Left renal pelvis (tissue), 4 donors: ENCODE measurements at regions not wholly inside any gene's neighbourhood (a gene's known extent, or its start where the extent isn't known, plus 50 kb on each side); places are given as distances from the start of the nearest gene placed in this dataset.
"Not testable (repeated sequence)": the region's sequence is repeated elsewhere in the genome, so short reads cannot be mapped to it uniquely, and the experiment has no call there.

Experiments used
- DNase-seq, 4 donors: peaks; one replicate each; pipeline ENCODE4 v3.0.0-alpha.2; 2013; ENCODE audit warnings: low read depth in 4 of 4, low spot score in 3 of 4

DNA sequence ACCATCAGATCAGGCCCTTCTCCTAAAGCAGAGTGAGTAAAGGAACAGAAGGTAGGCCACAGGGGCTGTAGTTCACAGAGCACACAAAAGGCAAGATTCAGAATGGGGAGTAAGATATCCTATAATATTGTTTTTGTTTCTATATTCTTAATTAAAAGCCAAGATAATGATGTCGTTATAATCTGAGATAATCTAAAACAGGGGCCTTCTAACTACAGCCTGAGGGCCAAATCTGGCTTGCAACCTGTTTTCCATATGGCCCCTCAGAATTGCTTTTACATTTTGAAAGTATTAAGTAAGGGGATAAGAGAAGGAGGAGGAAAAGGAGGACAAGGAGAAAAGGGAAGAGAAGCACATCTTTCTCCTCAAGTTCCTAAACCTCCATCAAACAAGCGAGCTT is 435.8 kb downstream of the CSNK1G3 start:
- no peak for DNase-seq

GRCh38 chr5:123945548-123945947 is 433.6 kb downstream of the CSNK1G3 start:
- no peak for DNase-seq

- DNase-seq: no peak
These were observed 431.2 kb downstream of the CSNK1G3 start for GRCh38 chr5:123943151-123943550.

- DNase-seq: no peak
These were observed 428.4 kb downstream of the CSNK1G3 start for GRCh38 chr5:123940416-123940815.

GRCh38 chr5:123937230-123937629 is 425.3 kb downstream of the CSNK1G3 start:
- DNase-seq: no peak

- DNase-seq: no peak
These were observed 424.6 kb downstream of the CSNK1G3 start for GRCh38 chr5:123936548-123936947.

DNA sequence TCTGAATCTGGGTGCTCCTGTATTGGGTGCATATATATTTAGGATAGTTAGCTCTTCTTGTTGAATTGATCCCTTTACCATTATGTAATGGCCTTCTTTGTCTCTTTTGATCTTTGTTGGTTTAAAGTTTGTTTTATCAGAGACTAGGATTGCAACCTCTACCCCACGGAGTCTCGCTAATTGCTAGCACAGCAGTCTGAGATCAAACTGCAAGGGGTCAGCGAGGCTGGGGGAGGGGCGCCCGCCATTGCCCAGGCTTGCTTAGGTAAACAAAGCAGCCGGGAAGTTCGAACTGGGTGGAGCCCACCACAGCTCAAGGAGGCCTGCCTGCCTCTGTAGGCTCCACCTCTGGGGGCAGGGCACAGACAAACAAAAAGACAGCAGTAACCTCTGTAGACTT is 421.8 kb downstream of the CSNK1G3 start:
- not testable (repeated sequence) for DNase-seq

- DNase-seq: no peak
These were observed 417.1 kb downstream of the CSNK1G3 start for GRCh38 chr5:123929055-123929474.

- peak in 1 of 4 donors; percentile 27 for DNase-seq
These were observed 416.4 kb downstream of the CSNK1G3 start for GRCh38 chr5:123928401-123928800.

DNA sequence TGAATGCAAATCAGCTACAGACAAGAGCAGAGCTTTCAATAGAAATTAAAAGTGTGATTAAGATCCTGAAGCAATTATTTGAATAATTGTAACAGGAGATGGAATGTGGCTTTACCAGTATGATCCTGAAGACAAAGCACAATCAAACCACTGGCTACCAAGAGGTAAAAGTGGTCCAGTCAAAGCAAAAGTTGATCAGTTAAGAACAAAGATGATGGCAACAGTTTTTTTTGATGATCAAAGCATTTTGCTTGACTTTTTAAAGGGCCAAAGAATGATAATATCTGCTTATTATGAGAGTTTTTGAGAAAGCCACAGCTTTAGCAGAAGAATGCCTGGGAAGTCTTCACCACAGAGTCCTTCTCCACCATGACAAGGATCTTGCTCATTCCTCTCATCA is 409.2 kb downstream of the CSNK1G3 start:
- DNase-seq: no peak

GRCh38 chr5:123916345-123917121 is 404.6 kb downstream of the CSNK1G3 start:
- DNase-seq: peak; percentile 45 to 66 (median 52)

- DNase-seq: no peak
These were observed 402.4 kb downstream of the CSNK1G3 start for GRCh38 chr5:123914333-123914732.

- no peak for DNase-seq
These were observed 395.4 kb downstream of the CSNK1G3 start for GRCh38 chr5:123907349-123907748.

GRCh38 chr5:123906698-123907295 is 394.8 kb downstream of the CSNK1G3 start:
- DNase-seq: no peak

DNA sequence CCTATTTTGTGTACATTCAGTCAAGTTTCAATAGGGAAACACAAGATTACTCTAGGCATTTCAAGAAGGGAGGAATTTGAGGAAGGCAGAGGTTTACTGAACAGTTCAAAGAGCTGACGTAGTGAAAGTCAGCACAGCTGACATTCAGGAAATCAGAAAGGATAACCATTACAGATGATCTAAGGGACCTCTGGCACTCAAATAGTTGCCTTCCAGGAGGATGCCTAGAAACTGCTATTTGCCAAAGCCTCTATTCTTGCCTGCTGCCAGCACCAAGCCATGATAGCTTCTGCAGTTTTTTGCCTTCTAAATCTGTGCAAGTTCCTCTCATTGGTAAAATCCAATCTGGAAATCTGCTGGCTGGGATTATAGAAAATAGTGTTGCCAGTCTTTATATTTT is 373.1 kb downstream of the CSNK1G3 start:
- no peak for DNase-seq

DNA sequence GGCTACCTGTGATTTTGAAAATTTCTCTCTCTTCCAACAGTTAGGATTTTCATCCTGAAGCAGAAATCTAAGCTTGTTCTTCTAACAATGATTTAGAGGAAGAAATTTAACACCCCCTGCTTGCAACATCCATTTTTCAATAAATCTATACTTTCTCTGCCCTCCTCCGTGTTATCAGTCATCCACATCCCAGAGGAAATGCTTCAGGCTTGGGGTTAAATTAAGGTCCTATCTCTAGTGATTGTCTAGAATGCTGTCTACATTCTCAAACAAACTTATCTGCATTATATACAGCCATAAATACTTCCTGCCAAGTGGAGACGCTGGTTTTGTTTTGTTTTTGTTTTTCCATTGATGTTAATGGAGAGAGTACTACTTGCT is 371.0 kb downstream of the CSNK1G3 start:
- DNase-seq: no peak

DNA sequence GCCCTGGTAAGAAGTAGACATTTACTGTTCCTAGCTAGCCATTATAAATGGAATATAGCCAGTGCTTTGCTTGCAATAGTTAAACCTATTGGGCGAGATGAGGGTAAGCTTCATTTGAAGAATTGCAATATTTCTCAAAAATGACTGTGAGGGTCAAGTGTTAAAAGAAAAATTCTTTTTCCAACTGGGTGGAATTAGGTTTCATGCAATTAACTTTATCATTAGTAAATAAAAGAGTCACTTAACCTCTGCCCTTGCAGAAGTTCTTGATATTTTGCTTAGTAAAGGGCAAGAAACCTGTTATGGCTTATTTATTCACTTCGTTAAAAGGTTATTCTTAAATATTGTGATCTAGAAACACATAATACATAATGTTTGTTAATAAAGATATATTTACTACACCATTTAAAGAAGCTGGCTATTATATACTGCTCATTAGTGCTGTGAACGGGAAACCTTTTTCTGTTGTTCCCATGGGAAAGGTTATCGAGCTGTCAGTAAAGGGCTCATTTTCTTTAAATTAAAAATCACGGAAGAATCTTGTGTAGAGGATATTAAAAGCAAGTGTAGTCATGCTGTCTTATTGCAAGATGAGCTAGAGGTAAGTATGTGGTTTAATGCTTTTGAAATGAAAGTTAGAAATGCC is 370.5 kb downstream of the CSNK1G3 start:
- DNase-seq: no peak

- DNase-seq: no peak
These were observed 369.8 kb downstream of the CSNK1G3 start for GRCh38 chr5:123881759-123882244.

DNA sequence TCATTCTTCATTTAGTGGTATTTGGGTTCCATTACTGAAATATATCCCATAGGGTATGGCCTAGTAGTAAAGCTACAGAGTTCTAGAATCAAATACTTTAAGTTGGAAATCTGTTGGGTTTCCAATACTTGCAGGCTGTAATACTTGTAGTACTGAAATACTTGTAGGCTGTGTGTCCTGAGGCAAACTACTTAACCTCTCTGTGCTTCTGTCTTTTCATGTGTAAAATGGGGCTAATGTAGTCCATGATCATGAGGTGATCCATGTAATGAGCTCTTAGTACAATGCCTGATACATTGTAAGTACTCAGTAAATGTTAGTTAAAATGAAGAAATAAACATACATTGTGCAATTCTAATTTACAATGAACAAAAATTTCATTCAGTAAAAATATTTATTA is 368.9 kb downstream of the CSNK1G3 start:
- no peak for DNase-seq

DNA sequence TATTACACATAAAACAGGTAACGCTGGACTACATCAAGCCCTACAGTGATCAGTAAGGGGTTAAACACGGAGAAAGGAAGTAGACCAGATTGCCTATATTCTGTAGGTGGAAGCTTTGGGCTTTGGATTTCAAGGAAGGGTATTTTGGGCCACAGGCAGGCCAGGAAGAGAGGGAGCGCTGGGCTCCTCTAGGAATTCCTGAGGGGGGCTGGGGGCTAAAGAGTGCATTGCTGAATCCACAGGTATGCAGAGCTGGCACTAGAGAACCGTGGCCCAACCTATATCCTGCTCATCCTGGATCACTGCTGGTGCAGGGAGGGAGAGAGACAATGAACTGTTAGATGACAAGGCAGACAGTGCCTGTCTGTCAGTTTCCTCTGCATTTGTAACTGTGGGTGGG is 367.1 kb downstream of the CSNK1G3 start:
- DNase-seq: no peak

- DNase-seq: no peak
These were observed 364.4 kb downstream of the CSNK1G3 start for GRCh38 chr5:123876276-123876790.
